ENCODE measurements at regions not wholly inside any gene's neighbourhood (a gene's known extent, or its start where the extent isn't known, plus 50 kb on each side); places are given as distances from the start of the nearest gene placed in this dataset.

- ATAC-seq = peak; percentile 94
- TF ChIP-seq TOX (CRISPR knock-in tag; IDR thresholded peaks at IDR 0.05; ENCODE audit: borderline replicate concordance) (no peak), GLIS3 (CRISPR knock-in tag; IDR thresholded peaks at IDR 0.05) (no peak), OSR1 (CRISPR knock-in tag; IDR thresholded peaks at IDR 0.05) (no peak), PPARA (CRISPR knock-in tag; IDR thresholded peaks at IDR 0.05; ENCODE audit: borderline replicate concordance) (no peak), ZNF70 (CRISPR knock-in tag; IDR thresholded peaks at IDR 0.05) (no peak), ZNF565 (CRISPR knock-in tag; conservative IDR thresholded peaks at IDR 0.05; ENCODE audit: low read depth) (no peak), ESRRG (CRISPR knock-in tag; IDR thresholded peaks at IDR 0.05) (no peak), RARB (CRISPR knock-in tag; IDR thresholded peaks at IDR 0.05) (no peak), ISL1 (CRISPR knock-in tag; IDR thresholded peaks at IDR 0.05) (no peak), ZFP3 (CRISPR knock-in tag; IDR thresholded peaks at IDR 0.05) (no peak), TCF4 (CRISPR knock-in tag; IDR thresholded peaks at IDR 0.05; ENCODE audit: borderline replicate concordance) (no peak), BACH2 (CRISPR knock-in tag; IDR thresholded peaks at IDR 0.05; ENCODE audit: borderline replicate concordance) (no peak), ZC3H10 (CRISPR knock-in tag; IDR thresholded peaks at IDR 0.05) (no peak)
- TF ChIP-seq, protein P1, sequence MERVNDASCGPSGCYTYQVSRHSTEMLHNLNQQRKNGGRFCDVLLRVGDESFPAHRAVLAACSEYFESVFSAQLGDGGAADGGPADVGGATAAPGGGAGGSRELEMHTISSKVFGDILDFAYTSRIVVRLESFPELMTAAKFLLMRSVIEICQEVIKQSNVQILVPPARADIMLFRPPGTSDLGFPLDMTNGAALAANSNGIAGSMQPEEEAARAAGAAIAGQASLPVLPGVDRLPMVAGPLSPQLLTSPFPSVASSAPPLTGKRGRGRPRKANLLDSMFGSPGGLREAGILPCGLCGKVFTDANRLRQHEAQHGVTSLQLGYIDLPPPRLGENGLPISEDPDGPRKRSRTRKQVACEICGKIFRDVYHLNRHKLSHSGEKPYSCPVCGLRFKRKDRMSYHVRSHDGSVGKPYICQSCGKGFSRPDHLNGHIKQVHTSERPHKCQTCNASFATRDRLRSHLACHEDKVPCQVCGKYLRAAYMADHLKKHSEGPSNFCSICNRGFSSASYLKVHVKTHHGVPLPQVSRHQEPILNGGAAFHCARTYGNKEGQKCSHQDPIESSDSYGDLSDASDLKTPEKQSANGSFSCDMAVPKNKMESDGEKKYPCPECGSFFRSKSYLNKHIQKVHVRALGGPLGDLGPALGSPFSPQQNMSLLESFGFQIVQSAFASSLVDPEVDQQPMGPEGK (CRISPR knock-in tag; IDR thresholded peaks at IDR 0.05; ENCODE audit: borderline replicate concordance) = no peak
- TF ChIP-seq, protein P2, sequence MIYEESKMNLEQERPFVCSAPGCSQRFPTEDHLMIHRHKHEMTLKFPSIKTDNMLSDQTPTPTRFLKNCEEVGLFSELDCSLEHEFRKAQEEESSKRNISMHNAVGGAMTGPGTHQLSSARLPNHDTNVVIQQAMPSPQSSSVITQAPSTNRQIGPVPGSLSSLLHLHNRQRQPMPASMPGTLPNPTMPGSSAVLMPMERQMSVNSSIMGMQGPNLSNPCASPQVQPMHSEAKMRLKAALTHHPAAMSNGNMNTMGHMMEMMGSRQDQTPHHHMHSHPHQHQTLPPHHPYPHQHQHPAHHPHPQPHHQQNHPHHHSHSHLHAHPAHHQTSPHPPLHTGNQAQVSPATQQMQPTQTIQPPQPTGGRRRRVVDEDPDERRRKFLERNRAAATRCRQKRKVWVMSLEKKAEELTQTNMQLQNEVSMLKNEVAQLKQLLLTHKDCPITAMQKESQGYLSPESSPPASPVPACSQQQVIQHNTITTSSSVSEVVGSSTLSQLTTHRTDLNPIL (CRISPR knock-in tag; IDR thresholded peaks at IDR 0.05; ENCODE audit: low read depth) = no peak
- TF ChIP-seq, protein P3, sequence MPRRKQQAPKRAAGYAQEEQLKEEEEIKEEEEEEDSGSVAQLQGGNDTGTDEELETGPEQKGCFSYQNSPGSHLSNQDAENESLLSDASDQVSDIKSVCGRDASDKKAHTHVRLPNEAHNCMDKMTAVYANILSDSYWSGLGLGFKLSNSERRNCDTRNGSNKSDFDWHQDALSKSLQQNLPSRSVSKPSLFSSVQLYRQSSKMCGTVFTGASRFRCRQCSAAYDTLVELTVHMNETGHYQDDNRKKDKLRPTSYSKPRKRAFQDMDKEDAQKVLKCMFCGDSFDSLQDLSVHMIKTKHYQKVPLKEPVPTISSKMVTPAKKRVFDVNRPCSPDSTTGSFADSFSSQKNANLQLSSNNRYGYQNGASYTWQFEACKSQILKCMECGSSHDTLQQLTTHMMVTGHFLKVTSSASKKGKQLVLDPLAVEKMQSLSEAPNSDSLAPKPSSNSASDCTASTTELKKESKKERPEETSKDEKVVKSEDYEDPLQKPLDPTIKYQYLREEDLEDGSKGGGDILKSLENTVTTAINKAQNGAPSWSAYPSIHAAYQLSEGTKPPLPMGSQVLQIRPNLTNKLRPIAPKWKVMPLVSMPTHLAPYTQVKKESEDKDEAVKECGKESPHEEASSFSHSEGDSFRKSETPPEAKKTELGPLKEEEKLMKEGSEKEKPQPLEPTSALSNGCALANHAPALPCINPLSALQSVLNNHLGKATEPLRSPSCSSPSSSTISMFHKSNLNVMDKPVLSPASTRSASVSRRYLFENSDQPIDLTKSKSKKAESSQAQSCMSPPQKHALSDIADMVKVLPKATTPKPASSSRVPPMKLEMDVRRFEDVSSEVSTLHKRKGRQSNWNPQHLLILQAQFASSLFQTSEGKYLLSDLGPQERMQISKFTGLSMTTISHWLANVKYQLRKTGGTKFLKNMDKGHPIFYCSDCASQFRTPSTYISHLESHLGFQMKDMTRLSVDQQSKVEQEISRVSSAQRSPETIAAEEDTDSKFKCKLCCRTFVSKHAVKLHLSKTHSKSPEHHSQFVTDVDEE (CRISPR knock-in tag; IDR thresholded peaks at IDR 0.05) = no peak
Observed at GRCh38 chr2:57465967-57466366, 580.6 kb upstream of the VRK2 start.

DNA sequence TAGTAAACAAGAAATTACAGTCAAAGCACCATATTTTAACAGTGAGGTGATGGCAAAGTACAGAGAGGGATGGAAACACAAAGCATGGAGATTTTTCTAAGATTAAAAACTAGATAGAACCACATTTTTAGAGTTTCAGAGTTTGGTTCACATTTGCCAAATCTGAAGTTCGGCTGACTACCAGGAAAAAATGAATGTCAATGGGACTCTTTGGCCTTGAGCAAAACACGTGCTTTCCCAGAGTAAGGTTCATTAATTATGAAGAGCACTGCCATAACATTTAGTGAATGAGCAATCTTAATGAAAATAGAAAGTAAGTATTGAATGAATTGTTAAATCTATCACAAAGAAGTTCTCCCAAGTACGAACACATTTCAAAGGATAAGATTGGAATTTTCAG, 571.2 kb upstream of the VRK2 start:
- ATAC-seq = no peak

GRCh38 chr2:57479981-57480380, 566.6 kb upstream of the VRK2 start:
- TF ChIP-seq, protein P1 (CRISPR knock-in tag; IDR thresholded peaks at IDR 0.05; ENCODE audit: borderline replicate concordance) = no peak
- TF ChIP-seq RARB (CRISPR knock-in tag; IDR thresholded peaks at IDR 0.05) = no peak
- TF ChIP-seq ISL1 (CRISPR knock-in tag; IDR thresholded peaks at IDR 0.05) = no peak
- TF ChIP-seq ZFP30 (CRISPR knock-in tag; IDR thresholded peaks at IDR 0.05) = no peak
- no peak for TF ChIP-seq OSR1 (CRISPR knock-in tag; IDR thresholded peaks at IDR 0.05)
- TF ChIP-seq ZNF8 (CRISPR knock-in tag; IDR thresholded peaks at IDR 0.05) = no peak
- ATAC-seq = no peak

More for the DNA sequence above, 571.2 kb upstream of the VRK2 start:
- TF ChIP-seq ZFP3 (CRISPR knock-in tag; IDR thresholded peaks at IDR 0.05) (no peak), TOX (CRISPR knock-in tag; IDR thresholded peaks at IDR 0.05; ENCODE audit: borderline replicate concordance) (no peak), ZC3H10 (CRISPR knock-in tag; IDR thresholded peaks at IDR 0.05) (no peak), POU6F1 (CRISPR knock-in tag; IDR thresholded peaks at IDR 0.05; ENCODE audit: borderline replicate concordance, low read depth) (no peak), CSDC2 (CRISPR knock-in tag; IDR thresholded peaks at IDR 0.05) (no peak)
- TF ChIP-seq, protein P2 (CRISPR knock-in tag; IDR thresholded peaks at IDR 0.05; ENCODE audit: low read depth) = no peak

All from SK-N-SH treated with all-trans-retinoic acid at 6 μM for 48 hours (cell line).